ENCODE measurements at regions not wholly inside any gene's neighbourhood (a gene's known extent, or its start where the extent isn't known, plus 50 kb on each side); places are given as distances from the start of the nearest gene placed in this dataset.

DNA sequence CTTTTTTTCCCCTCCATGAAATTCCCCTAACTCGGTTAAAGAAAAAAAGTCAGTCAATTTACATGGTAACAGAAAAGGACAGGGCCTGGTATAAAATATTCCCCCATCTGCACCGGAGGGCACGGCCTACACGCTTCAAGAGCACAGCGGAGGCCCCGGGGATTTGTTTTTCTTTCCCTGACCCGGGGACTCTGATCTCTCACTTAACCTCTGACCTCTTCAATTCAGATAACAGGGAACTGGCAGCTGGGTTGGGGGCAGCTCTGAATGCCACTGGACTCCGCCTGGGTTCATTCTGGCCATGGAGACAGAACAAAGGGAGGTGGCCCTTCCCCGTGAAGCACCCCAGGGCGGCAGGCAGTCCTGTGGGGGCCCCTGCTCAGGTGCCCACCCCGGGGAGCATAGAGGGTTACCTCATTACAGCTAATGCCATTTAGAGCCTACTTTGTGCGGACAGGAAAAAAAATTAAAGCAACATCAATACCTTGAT, 257.5 kb downstream of the SHQ1 start:
- no peak for DNase-seq

DNA sequence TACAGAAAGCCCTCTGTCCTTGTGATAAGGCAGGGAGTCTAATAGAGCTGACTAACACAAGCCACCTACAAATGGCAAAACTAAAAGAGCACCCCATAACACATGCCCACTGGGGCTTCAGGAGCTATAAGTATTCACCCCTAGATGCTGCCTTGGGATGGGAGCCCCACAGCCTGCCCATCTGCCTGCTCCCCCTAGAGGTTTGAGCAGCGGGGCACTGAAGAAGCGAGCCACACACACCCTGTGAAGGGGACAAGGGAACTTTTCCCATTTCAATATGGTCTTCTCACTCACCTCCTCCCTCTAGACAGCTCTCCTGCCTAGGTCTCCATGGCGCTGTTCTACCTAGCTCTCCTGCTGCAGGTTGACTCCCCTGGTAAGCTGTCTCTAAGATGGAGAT, 261.0 kb downstream of the SHQ1 start:
- no peak for DNase-seq

DNA sequence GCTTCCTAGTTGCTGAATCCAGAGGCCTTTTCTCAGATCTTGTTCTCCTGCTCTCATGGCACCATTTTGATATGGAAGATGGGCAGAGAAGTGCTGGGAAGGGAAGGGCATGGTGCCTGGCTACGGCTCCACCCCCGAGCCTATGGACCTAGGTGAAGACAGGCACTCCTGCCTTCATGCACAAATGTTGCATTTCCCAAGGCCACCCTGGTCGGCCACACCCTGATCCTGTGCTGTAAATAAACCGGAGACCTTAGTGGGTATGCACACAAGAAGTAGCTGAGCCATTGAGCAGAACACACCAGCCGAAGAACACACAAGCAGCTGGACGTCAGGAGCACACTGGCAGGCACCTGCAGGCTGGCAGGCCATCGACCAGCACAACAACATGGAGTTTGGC, 261.6 kb downstream of the SHQ1 start:
- DNase-seq, result no peak

DNA sequence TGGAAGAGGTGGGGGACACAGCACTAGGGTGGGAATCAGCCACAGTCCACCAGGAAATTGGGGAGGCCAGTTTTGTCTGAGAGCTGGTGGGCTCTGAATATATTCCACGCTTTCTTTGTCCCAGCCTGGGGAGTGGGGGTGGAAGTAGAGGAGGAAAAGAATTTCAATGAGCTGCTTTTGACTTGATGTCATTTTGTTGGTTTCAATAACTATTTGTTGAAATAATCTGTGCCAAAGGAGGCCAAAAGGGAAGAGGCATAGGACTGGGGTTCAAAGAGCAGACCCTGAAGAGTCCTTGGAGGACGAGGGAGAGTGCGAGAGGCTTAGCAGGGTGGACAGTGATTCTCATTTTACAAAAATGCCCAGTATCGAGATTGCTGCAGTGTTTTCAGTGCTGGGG, 262.3 kb downstream of the SHQ1 start:
- DNase-seq, result no peak

DNA sequence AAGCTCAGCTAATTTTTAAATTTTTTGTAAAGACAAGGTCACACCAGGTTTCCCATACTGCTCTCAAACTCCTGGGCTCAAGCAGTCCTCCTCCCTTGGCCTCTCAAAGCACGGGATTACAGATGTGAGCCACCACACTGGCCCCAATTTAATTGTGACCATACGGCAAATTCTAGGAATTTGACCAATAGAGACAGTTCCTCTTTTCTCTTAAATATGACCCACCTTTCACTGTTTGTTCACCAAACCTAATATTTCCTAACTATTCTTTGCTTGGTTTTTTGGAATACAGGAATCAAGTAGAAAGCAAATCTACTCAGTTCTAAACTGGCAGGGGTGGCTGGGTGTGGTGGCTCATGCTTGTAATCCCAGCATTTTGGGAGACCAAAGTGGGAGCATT, 264.0 kb downstream of the SHQ1 start:
- no peak for DNase-seq

DNA sequence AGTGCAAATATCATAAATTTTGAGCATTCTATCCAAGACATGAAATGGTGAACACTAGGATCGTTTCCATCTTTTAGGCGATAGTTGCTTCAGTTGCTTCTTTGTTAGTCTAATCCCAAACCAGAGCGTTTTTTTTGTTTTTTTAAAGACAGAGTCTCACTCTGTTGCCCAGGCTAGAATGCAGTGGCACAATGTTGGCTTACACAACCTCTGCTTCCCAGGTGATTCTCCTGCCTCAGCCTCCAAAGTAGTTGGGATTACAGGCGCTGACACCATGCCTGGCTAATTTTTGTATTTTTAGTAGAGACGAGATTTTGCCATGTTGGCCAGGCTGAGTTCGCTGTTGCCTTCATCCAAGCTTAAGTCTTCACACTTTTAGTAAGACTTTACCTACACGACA, 265.3 kb downstream of the SHQ1 start:
- no peak for DNase-seq

DNA sequence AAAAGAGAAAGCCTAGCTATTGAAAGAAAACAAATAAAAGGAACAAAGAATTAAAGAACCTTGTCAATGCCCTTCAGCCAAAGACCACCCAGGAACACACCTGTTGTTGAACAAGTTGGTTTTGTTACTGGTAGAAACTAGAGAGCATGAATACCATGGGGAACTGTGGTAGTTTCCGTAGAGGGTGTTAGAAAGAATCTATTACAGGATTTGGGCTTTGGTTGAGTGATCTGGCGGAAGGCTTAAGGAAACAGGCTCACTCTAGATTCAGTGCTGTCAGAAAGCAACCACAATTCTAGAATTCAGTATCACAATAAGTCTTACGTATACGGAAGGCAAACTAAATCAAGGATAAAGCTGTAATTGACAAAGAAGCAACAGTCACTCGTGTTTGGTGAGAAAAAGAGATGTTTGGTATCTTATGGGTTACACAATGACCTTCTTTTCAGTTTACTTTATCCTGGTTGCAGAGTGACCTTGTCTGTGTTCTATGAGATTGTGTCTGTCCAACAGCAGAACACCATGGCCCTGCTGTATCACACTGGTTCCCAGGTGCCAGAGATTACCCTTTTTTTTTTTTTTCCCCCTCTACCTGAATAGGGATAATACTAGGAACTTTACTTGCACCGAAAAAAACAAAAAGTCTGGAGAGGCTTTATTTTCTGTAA, 265.9 kb downstream of the SHQ1 start:
- DNase-seq, result no peak

DNA sequence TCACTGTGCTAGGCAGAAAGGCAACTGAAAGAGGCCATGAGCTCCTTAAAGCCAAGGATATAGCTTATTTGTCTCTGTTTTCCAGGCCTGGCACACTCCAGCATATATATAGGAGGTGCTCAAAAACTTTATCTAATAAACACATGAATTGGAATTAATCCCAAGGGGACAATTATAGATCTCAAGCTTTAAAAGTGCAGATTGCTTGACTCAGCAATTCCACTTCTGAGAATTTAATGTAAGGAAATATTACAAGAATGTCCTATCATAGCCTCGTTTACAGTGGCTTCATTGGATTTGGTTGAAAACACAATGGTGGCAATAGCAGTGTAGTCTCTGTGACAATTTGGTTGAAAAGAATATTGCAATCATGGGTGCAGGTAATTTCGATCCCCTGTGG, 267.3 kb downstream of the SHQ1 start:
- DNase-seq, result no peak

DNA sequence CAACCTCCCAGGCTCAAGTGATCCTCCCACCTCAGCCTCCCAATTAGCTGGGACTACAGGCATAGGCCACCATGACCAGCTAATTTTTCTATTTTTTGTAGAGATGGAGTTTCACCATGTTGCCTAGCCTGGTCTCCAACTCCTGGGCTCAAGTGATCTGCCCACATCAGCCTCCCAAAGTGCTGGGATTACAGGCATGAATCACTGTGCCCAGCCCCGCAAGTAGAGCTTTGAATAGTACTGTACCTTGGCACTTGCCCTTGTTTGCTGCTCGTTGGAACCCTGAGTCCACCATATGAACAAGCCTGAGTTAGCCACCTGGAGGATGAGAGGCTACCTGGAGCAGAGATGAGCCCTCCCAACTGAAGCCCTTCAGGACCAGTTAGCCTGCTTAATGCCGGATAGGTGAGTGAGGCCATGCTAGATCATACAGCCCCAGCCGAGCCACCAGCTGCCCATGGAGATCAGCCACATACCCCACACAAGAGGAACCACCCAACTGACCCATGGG, 267.9 kb downstream of the SHQ1 start:
- no peak for DNase-seq

DNA sequence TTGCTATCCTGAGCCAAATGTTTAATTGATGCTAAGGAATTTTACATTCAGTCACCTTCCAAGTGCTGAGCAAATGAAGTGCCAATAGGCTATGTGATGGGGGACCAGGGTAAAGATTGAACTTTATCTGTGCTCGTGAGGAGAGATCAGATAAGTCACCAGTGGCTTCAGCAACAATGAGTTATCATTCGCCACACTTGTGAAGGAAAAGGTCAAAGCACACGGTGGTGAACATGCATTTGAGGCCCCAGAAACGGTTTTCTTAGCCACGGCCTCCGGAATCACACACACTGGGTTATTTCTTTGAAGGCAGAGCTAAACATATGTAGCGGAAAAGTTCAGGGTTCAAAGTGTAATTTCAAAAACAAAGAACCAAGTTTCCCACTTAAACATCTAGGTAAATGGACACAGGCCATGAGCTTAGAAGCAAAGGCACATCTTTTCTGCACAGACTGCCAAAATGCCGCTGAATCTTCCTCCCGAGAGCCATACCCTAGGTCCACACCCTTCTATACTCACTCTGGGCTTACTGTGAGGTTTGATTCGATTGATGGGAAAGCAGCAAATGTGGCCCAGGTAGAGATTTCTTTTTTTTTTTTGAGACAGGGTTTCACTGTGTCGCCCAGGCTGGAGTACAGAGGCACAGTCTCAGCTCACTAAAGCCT, 268.5 kb downstream of the SHQ1 start:
- no peak for DNase-seq

DNA sequence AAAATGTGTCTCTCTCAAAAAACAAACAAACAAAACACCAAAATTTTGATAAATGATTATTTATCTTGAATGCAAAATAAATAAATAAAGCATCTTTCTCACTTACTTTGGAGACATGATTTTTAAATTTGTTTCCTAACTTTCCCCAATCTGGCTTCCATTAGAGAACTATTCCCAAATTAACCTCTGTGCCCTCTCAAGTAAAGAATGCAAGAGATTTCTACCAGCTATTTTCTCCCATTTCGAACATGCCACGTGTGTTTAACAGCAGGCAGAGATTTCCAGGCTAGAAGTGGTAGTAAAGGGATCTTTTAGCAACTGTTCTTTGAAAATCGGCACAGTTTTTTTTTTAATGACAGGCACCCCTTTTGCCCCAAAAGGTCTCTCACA, 269.1 kb downstream of the SHQ1 start:
- no peak for DNase-seq

DNA sequence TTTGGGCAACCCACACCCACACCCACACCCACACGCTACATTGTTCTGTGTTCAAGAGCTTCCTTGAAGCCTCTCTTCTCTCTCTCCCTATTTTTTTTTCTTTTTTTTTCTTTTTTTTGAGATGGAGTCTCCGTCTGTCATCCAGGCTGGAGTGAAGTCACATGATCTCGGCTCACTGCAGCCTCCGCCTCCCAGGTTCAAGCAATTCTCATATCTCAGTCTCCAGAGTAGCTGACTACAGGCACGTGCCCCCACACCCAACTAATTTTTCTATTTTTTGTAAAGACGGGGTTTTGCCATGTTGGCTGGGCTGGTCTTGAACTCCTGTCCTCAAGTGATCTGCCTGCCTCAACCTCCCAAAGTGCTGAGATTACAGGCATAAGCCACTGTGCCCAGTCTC, 271.1 kb downstream of the SHQ1 start:
- DNase-seq, result no peak

DNA sequence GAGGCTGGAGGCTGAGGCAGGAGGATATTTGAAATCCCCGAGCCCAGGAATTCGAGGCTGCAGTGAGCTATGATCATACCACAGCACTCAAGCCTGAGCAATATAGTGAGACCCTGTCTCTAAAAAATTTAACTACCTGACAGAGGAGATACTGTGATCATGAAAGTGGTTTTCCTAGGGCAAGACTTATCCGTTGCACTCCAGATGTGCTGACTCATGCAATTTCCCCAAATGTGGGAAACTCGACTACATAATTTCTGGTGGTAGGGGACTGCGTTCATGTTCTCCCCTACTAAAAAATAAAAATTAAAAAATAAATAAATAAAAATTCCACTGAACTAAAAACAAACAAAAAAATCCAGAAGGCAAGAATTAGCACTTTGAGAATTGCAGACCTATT, 271.7 kb downstream of the SHQ1 start:
- DNase-seq, result no peak

DNA sequence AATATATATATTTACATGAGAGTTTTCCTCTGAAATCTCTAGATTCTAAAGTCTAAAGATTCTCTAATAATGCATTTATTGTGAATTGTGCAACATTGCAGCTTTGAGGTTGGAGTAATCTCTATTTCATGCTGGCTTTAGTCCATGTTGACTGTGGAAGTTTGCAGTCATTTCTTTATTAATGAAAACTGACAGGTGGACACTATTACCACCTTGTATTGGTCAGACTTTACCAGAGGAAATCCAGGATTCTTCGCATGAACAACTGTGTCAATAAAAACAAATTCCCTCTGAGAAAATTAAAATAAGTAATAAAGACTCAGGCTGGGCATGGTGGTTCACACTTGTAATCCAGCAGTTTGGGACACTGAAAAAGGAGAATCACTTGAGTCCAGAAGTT, 274.1 kb downstream of the SHQ1 start:
- DNase-seq, result no peak

DNA sequence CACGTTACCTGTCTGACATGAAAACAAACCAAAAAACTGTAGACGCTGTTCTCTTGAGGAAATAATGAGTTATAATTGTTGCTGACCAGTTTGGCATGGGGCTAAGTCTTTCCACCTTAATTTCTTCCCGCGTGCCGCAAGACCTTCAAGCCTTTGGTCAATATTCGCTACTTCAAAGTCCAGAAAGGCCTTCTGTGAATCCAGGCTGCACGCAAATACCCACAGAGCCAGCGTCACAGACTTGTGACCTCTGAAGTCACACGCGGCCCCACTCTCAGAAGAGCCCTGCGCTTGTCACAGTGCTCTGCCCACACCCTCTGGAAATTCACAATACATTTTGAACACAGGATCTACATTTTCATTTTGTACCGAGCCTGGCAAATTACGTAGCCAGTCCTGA, 275.2 kb downstream of the SHQ1 start:
- DNase-seq, result no peak

DNA sequence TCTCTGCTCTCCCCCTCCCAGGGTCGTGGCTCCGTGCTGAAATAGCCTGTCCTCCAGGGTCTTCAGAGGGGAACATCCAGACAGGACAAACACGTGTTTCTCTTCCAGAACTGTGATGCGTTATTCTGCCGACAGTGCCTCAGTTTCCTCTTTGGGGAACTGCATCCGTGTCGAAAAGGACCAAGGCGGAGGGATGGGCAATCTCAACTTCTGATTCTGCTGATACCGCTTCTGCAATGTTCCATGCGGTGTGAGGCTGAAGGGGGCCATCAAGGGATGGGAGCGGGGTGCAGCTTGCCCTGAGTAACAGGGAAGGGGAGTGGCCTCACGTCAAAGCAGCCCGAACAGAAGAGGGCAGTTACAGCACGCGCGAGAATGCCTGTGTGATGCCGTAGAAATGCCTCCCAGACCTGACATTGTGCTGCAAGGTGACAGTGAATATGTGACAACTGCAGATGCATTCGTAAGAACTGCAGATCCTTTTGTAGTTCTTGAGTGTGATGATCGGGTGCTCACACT, 275.7 kb downstream of the SHQ1 start:
- DNase-seq, result no peak

DNA sequence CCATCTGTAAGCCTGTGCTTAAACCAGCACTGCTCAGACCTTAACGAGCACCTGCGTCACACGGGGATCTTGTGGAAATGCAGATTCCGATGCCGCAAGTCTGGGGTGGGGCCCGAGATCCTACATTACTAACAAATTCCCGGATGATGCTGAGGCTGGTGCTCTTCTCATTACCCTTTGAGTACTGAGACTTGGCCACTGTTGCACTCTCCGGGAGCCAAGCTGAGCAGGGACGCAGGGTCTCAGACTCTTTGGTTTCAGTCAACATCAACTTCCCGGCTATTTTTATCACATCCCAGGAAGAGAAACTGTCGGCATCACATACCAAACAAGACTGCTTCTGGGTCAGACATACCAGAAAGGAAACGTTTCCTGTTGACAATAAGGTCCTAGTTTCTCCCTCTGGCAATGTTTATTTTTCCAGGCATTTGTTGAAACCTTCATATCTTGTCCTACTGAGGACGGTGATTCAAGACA, 276.6 kb downstream of the SHQ1 start:
- DNase-seq, result no peak

DNA sequence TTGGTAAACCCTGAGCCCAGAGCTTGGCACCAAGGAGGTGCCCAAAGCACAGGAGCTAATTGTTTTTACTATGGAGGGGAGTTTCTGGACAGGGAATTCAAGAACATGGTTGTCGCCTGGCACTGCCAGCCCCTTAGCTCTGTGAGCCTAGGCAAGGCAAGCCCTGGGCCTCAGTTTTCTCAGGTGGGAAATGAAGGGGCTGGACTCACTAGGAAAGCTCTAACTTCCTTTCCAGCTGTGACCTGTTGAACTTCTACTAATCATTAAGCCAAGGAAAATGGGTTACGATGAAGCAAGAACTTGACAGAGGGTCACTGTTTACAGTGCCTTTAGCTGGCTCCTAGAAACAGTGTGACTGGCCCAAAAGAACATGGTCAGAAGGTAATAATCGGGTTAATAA, 277.2 kb downstream of the SHQ1 start:
- DNase-seq, result no peak

DNA sequence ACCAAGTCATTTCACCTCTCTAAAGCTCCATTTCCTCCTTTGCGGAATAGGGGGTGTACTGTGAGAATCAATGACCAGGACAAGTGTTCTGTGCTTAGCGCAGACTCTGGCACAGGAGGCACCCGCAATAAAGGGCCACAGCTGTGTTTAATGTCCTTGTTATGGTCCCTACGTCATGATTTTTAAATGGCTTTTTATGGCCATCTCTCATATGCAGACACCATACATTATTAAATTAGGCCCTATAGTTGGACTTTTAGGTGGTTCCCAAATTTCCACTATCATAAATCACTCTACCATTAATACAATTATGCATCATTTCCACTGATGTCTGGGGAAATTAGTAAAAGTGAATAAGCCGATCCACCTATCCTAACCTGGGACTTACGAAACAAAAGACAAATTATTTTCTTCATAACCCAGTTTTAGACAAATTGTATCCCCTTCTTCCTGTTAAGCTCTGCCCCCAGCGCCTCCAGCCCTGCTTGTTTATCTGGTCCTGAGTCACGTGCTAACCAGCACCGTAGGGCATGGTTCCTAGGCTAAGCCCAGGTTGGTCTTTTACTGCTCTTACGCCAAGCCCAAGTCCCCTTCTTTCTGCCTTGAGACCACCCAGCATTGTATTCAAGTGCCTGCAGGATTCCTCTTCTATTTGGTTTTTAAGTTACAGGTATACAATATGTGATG, 278.3 kb downstream of the SHQ1 start:
- no peak for DNase-seq

DNA sequence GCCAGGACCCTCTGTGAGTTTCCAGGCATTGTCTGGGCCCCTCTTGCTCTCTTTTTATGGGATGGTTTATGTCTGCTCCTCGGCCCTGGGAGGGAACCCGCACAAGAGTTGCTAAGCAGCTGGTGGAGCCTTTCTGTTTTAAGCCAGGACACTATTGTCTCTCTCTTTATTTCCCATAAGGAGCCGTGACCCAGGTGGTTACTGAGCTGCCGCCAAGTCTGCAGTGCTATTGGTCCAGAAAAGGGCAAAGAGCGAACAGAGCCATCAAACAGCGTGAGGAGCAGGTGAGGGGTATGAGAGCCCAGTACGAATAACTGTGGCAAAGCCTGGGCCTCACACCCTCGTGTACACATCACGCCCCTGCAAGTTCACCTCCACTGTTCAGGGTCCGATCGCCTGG, 280.2 kb downstream of the SHQ1 start:
- DNase-seq, result no peak

DNA sequence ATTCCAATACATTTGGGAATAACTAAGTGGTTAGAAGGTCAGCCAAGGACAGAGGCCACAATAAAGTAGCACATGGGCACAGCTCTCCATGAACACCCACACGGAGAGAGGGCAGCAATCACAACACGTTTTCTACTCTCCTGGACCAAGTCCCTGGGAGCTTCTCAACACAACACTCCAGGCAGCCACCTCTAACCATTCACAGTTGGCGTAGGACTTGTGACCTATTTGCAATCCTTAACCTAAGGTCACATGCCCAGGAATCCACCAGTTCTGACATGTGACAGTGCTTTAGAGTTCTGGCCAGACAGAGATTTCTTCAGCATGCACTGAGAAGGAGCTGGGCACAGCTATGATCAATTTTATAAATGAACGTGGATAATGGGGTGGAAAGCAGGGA, 280.8 kb downstream of the SHQ1 start:
- no peak for DNase-seq

DNA sequence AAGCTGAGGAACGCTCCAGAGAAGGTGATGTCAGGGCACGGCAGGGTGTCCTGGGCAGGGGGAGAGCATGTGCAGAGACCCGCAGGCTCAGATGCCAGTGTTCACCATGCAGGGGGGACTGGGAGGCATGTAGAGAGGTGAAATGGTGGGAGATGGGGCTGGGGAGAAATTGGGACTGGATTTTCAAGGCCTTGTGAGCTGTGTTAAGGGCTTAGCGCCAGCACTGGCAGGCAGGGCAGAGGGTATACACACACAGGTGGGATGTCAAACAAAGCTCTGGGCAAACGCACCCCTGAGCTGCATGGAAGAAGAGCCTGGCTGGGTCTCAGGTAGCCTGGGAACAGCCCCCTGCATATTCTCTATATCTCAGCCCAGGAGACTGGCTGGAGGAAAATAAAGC, 282.7 kb downstream of the SHQ1 start:
- DNase-seq, result no peak

DNA sequence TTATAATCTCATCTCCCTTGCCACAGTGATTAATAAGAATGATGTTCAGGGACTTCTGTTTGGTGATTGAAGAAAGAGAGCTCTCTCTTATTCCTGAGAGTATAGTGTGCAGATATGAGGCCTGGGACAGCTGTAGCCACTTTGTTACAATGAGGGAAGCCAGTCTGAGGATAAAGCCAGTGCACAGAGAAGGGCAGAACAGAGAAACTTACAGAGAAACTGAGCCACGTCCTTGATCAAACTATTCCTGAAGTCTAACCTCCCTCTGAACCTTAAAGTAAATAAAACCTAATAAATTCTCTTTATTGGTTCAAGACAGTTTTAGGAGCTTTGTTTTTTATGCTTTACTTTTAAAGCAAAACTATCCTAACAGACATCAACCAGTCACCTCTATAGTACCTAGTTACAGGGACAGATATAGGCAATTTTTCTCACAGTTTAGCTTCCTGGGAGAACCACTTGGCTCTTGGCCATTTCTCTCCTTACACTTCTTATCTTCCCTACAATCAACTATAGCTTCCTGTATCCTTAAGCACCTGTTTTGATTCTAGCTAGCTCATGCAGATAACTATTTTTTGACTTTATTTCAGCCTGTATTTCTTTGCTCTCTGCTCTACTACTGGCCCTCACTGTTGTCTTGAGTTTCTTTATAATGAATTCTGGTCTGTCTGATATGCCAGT, 284.4 kb downstream of the SHQ1 start:
- DNase-seq, result no peak
